ENCODE measurements at regions not wholly inside any gene's neighbourhood (a gene's known extent, or its start where the extent isn't known, plus 50 kb on each side); places are given as distances from the start of the nearest gene placed in this dataset.
"Not testable (repeated sequence)": the region's sequence is repeated elsewhere in the genome, so short reads cannot be mapped to it uniquely, and the experiment has no call there.

- H3K9me3 Mint-ChIP-seq (ENCODE audit: low read depth), result peaks cover 6% of the 10 kb centered on the region
- no peak overlapping the region for H3K4me3 Mint-ChIP-seq
- DNase-seq (no peak), ATAC-seq (no peak)
- no peaks in the 10 kb centered on the region for H3K4me1 Mint-ChIP-seq
- H3K27ac Mint-ChIP-seq, result no peak overlapping the region
- CTCF ChIA-PET, result no interaction called here
- no peaks in the 10 kb centered on the region for H3K27me3 Mint-ChIP-seq
- H3K36me3 Mint-ChIP-seq, result no peaks in the 10 kb centered on the region
Observed at GRCh38 chr13:90238413-90238812, 1109.1 kb upstream of the MIR17HG start.

- Mint-ChIP-seq H3K27ac (no peak overlapping the region), H3K36me3 (no peaks in the 10 kb centered on the region), H3K4me1 (no peaks in the 10 kb centered on the region), H3K9me3 (ENCODE audit: low read depth) (peaks cover 6% of the 10 kb centered on the region), H3K4me3 (no peak overlapping the region), H3K27me3 (no peaks in the 10 kb centered on the region)
- CTCF ChIA-PET, result no interaction called here
- DNase-seq, result no peak
- ATAC-seq, result no peak
Observed at GRCh38 chr13:90239130-90239529, 1108.4 kb upstream of the MIR17HG start.

GRCh38 chr13:90246005-90246404 is 1101.5 kb upstream of the MIR17HG start:
- H3K36me3 Mint-ChIP-seq, result no peaks in the 10 kb centered on the region
- H3K27me3 Mint-ChIP-seq, result no peaks in the 10 kb centered on the region
- no peak for DNase-seq
- H3K27ac Mint-ChIP-seq, result no peak overlapping the region
- H3K9me3 Mint-ChIP-seq (ENCODE audit: low read depth), result peaks cover 8% of the 10 kb centered on the region
- CTCF ChIA-PET, result no interaction called here
- ATAC-seq, result no peak
- H3K4me1 Mint-ChIP-seq, result no peaks in the 10 kb centered on the region
- H3K4me3 Mint-ChIP-seq, result no peak overlapping the region

GRCh38 chr13:90246687-90247345 is 1100.7 kb upstream of the MIR17HG start:
- H3K36me3 Mint-ChIP-seq, result no peaks in the 10 kb centered on the region
- peaks cover 8% of the 10 kb centered on the region for H3K9me3 Mint-ChIP-seq (ENCODE audit: low read depth)

GRCh38 chr13:90253806-90254205 is 1093.7 kb upstream of the MIR17HG start:
- H3K27ac Mint-ChIP-seq, result no peak overlapping the region
- H3K4me1 Mint-ChIP-seq, result no peaks in the 10 kb centered on the region
- no peaks in the 10 kb centered on the region for H3K27me3 Mint-ChIP-seq
- H3K4me3 Mint-ChIP-seq, result no peak overlapping the region
- DNase-seq (no peak), ATAC-seq (no peak)
- H3K9me3 Mint-ChIP-seq (ENCODE audit: low read depth), result peaks cover 8% of the 10 kb centered on the region
- CTCF ChIA-PET, result no interaction called here
- no peaks in the 10 kb centered on the region for H3K36me3 Mint-ChIP-seq

More at GRCh38 chr13:90246687-90247345, 1100.7 kb upstream of the MIR17HG start:
- no peak for DNase-seq
- Mint-ChIP-seq H3K4me1 (no peaks in the 10 kb centered on the region), H3K27ac (no peak overlapping the region), H3K4me3 (no peak overlapping the region), H3K27me3 (no peaks in the 10 kb centered on the region)
- no peak for ATAC-seq
- CTCF ChIA-PET, result no interaction called here

GRCh38 chr13:90254437-90254836 is 1093.0 kb upstream of the MIR17HG start:
- Mint-ChIP-seq H3K4me3 (no peak overlapping the region), H3K9me3 (ENCODE audit: low read depth) (peaks cover 8% of the 10 kb centered on the region), H3K4me1 (no peaks in the 10 kb centered on the region), H3K27ac (no peak overlapping the region), H3K36me3 (no peaks in the 10 kb centered on the region), H3K27me3 (no peaks in the 10 kb centered on the region)
- CTCF ChIA-PET, result no interaction called here
- DNase-seq (no peak), ATAC-seq (no peak)

GRCh38 chr13:90256746-90257145 is 1090.7 kb upstream of the MIR17HG start:
- Mint-ChIP-seq H3K4me1 (no peaks in the 10 kb centered on the region), H3K4me3 (no peak overlapping the region), H3K27me3 (no peaks in the 10 kb centered on the region), H3K27ac (no peak overlapping the region), H3K36me3 (no peaks in the 10 kb centered on the region), H3K9me3 (ENCODE audit: low read depth) (peaks cover 10% of the 10 kb centered on the region)
- DNase-seq (no peak), ATAC-seq (no peak)
- CTCF ChIA-PET, result no interaction called here

- CTCF ChIA-PET, result no interaction called here
- Mint-ChIP-seq H3K9me3 (ENCODE audit: low read depth) (peaks cover 18% of the 10 kb centered on the region), H3K4me3 (no peak overlapping the region), H3K36me3 (no peaks in the 10 kb centered on the region), H3K27ac (no peak overlapping the region), H3K4me1 (no peaks in the 10 kb centered on the region), H3K27me3 (no peaks in the 10 kb centered on the region)
- DNase-seq (no peak), ATAC-seq (no peak)
Observed at GRCh38 chr13:90258129-90258528, 1089.4 kb upstream of the MIR17HG start.

GRCh38 chr13:90261343-90261742 is 1086.1 kb upstream of the MIR17HG start:
- CTCF ChIA-PET, result no interaction called here
- Mint-ChIP-seq H3K4me3 (no peak overlapping the region), H3K36me3 (no peaks in the 10 kb centered on the region), H3K4me1 (no peaks in the 10 kb centered on the region), H3K9me3 (ENCODE audit: low read depth) (peaks cover 13% of the 10 kb centered on the region), H3K27me3 (no peaks in the 10 kb centered on the region), H3K27ac (no peak overlapping the region)
- DNase-seq (no peak), ATAC-seq (no peak)

- DNase-seq (no peak), ATAC-seq (no peak)
- H3K9me3 Mint-ChIP-seq (ENCODE audit: low read depth), result peaks cover 4% of the 10 kb centered on the region
- CTCF ChIA-PET, result no interaction called here
- H3K4me3 Mint-ChIP-seq, result no peak overlapping the region
- H3K4me1 Mint-ChIP-seq, result no peaks in the 10 kb centered on the region
- H3K27ac Mint-ChIP-seq, result no peak overlapping the region
- H3K27me3 Mint-ChIP-seq, result no peaks in the 10 kb centered on the region
- H3K36me3 Mint-ChIP-seq, result no peaks in the 10 kb centered on the region
Observed at GRCh38 chr13:90270226-90270625, 1077.3 kb upstream of the MIR17HG start.

- H3K36me3 Mint-ChIP-seq, result no peaks in the 10 kb centered on the region
- no peaks in the 10 kb centered on the region for H3K4me1 Mint-ChIP-seq
- no peak overlapping the region for H3K27ac Mint-ChIP-seq
- CTCF ChIA-PET, result no interaction called here
- H3K27me3 Mint-ChIP-seq, result no peaks in the 10 kb centered on the region
- DNase-seq (no peak), ATAC-seq (no peak)
- no peak overlapping the region for H3K4me3 Mint-ChIP-seq
- peaks cover 4% of the 10 kb centered on the region for H3K9me3 Mint-ChIP-seq (ENCODE audit: low read depth)
Observed at GRCh38 chr13:90272356-90272755, 1075.1 kb upstream of the MIR17HG start.

GRCh38 chr13:90276216-90276615 is 1071.3 kb upstream of the MIR17HG start:
- no peak overlapping the region for H3K4me3 Mint-ChIP-seq
- H3K9me3 Mint-ChIP-seq (ENCODE audit: low read depth), result peaks cover 2% of the 10 kb centered on the region
- ATAC-seq, result no peak
- H3K36me3 Mint-ChIP-seq, result no peaks in the 10 kb centered on the region
- H3K27ac Mint-ChIP-seq, result no peak overlapping the region
- no peaks in the 10 kb centered on the region for H3K4me1 Mint-ChIP-seq
- CTCF ChIA-PET, result no interaction called here
- H3K27me3 Mint-ChIP-seq, result no peaks in the 10 kb centered on the region
- no peak for DNase-seq

GRCh38 chr13:90278231-90278630 is 1069.3 kb upstream of the MIR17HG start:
- H3K4me3 Mint-ChIP-seq; DNase-seq; H3K4me1 Mint-ChIP-seq; H3K9me3 Mint-ChIP-seq (ENCODE audit: low read depth); H3K36me3 Mint-ChIP-seq; CTCF ChIA-PET; H3K27me3 Mint-ChIP-seq; H3K27ac Mint-ChIP-seq; ATAC-seq: not testable (repeated sequence)

GRCh38 chr13:90281709-90282108 is 1065.8 kb upstream of the MIR17HG start:
- ATAC-seq (no peak), DNase-seq (no peak)
- Mint-ChIP-seq H3K4me1 (no peaks in the 10 kb centered on the region), H3K36me3 (no peaks in the 10 kb centered on the region), H3K27ac (no peak overlapping the region), H3K9me3 (ENCODE audit: low read depth) (no peaks in the 10 kb centered on the region), H3K4me3 (no peak overlapping the region), H3K27me3 (no peaks in the 10 kb centered on the region)
- CTCF ChIA-PET, result no interaction called here

- Mint-ChIP-seq H3K4me1 (no peaks in the 10 kb centered on the region), H3K27ac (no peak overlapping the region), H3K27me3 (no peaks in the 10 kb centered on the region), H3K4me3 (no peak overlapping the region), H3K36me3 (no peaks in the 10 kb centered on the region), H3K9me3 (ENCODE audit: low read depth) (peaks cover 14% of the 10 kb centered on the region)
- ATAC-seq (no peak), DNase-seq (no peak)
- CTCF ChIA-PET, result no interaction called here
Observed at GRCh38 chr13:90287521-90287920, 1060.0 kb upstream of the MIR17HG start.

Measured in activated CD8-positive, alpha-beta memory T cell treated with anti-CD3 and anti-CD28 coated beads, Interleukin-2, amount 10 ng/mL, durations not matched to agents 7 days and 5 days (primary cell).